HG03460 (cell line): ENCODE measurements at regions not wholly inside any gene's neighbourhood (a gene's known extent, or its start where the extent isn't known, plus 50 kb on each side); places are given as distances from the start of the nearest gene placed in this dataset.
"Not testable (repeated sequence)": the region's sequence is repeated elsewhere in the genome, so short reads cannot be mapped to it uniquely, and the experiment has no call there.

Experiments
- ATAC-seq: cut with Tn5 transposase; IDR thresholded peaks from one replicate; pipeline ENCODE4 v1.9.1; 2021; ENCODE audit not compliant: unreplicated experiment

DNA sequence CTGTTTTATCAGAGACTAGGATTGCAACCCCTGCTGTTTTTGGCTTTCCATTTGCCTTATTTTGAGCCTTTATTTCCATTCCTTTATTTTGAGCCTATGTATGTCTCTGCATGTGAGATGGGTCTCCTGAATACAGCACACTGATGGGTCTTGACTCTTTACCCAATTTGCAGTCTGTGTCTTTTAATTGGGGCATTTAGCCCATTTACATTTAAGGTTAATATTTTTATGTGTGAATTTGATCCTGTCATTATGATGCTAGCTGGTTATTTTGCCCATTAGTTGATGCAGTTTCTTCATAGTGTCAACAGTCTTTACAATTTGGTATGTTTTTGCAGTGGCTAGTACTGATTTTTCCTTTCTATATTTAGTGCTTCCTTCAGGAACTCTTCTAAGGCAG, 88.5 kb upstream of the HCCS start:
- not testable (repeated sequence) for ATAC-seq

DNA sequence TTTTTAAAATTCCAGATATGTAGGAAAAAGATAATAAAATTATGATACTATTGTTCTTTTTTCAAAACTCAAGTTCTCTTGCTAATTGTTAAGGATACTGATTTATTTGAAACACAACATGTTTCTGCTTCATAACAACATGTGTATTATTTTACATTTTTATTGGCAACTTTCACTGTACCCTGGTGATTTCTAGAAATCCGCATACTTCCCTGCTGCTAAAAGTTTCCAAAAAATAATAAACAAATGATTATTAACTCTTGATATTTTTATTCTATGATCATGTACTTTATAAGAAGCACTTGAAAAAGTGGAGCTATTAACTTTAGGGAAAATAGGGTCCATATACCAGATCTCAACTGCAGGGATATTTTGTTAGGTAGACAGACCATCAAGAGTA, 71.2 kb upstream of the HCCS start:
- no peak for ATAC-seq

DNA sequence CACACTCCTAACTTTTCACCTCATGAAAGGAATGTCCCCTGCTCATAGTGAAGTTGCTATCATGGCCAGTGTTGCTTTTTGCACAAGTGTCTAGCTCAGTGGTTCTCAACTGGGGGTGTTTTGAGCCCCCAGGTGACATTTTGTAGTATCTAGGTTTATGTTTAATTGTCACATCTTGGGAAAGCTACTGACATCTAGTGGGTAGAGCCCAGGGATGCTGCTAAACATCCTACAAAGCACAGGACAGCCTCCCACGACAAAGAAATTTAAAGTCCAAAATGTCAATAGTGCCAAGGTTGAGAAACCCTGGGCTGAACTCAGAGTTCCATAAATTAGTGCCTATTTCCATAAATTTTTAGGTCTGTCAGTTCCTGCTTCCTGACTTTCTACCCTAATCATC, 70.7 kb upstream of the HCCS start:
- no peak for ATAC-seq

DNA sequence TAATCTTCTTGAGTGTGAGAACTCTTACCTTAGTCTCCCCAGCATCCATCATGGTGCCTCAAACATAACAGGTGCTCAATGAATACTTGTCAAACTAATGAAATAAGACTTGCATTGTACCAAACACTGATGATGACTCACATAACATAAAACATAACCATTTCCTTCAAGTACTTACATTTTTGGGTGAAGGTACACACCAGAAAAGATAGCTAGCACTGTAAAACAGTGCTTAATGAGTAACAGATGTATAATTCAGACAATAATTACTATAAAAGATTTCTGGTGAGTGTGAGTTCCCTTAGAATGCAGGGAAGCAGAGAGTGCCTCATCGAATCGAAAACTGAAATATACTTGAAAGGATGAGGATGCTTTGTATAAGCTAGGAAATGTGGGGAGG, 70.1 kb upstream of the HCCS start:
- no peak for ATAC-seq

DNA sequence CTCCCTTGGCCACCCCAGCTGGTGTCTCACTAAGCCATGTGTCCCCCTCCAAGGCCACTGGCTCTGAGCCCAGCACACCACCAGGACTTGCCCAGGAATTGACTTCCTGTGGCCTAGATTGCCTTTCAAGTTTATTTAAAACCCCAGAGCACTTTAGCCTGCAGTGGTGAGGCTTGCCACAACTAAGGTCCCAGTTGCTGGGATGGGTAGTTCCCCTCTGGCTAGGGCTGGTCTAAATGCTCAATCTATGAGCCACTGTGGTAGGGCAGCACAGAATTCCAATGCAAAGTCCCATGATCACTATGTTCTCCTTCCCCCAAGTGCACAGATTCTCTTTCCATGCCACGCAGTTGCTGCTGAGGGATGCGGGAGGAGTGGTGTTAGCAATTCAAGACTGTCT, 61.1 kb upstream of the HCCS start:
- no peak for ATAC-seq

DNA sequence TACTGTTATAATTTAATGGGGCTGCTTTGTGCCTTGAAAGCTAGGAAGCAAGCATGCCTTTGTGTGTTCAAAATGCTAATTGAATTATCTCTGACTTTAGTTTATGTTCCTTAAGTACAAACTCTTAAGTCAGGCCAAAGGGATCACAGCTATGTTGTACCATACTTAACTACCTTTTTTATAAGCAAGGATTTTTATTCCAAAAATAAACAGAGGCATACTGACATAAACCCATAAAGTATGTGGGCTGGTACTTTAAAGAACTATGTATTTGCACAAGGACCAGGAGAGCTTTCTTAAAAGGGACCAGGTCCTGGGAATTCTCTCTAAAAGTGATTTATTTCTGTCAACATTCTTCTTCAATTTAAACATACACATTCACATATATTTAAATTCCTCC, 57.8 kb upstream of the HCCS start:
- no peak for ATAC-seq

DNA sequence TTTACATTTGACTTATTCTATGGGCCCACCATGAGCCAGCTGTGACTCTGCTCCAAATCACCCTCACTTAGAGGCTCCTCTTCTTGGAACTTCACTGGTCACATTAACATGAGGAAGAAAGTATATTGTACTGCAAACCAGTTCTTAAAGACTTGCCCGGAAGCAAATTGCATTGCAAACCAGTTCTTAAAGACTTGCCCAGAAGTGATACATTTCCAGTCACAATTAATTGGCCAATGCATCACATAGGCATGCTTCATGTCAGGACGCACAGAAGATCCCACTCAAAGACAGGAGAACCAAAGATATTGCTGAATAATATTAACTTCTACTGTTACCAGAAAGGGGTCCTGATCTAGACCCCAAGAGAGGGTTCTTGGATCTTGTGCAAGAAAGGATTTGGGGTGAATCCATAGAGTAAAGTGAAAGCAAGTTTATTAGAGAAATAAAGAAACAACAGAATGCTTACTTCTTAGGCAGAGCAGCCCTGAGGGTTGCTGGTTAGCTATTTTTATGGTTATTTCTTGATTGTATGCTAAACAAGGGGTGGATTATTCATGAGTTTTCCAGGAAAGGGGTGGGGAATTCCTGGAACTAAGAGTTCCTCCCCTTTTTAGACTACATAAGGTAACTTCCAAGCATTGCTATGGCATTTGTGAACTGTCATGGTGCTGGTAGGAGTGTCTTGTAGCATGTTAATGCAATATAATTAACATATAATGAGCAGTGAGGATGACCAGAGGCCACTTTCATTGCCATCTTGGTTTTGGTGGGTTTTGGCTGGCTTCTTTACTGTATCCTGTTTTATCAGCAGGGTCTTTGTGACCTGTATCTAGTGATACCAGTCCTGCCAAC, 54.6 kb upstream of the HCCS start:
- no peak for ATAC-seq

DNA sequence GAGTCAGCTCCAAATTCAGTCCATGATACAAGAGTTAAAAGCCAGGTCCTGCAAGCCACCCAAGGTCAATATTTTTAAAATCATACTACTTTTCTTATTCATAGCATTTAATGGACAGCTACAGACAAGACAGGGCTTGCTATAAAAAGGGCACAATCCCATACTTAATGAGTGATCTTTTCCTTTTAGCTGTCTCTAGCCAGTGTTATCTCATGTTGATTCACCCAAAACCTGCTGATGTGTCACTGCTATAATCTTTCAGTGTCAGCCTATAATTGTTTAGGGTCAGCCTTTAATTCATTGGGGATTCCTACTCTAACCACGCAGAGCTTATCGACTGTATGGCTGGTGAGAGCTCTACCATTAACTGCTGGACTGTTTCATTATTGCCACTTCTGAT, 51.2 kb upstream of the HCCS start:
- ATAC-seq = no peak
